NB4 (cell line): ENCODE measurements at regions not wholly inside any gene's neighbourhood (a gene's known extent, or its start where the extent isn't known, plus 50 kb on each side); places are given as distances from the start of the nearest gene placed in this dataset.

Source experiments
- DNase-seq: peaks from one replicate; pipeline ENCODE4 v3.0.0; 2010; ENCODE audit warnings: low read depth
- H3K4me3 ChIP-seq: one replicate; pipeline ENCODE4 v1.5.1; 2011; ENCODE audit warnings: mild to moderate bottlenecking, low read depth, low read length, moderate library complexity
- MAX ChIP-seq: IDR thresholded peaks from 2 replicates; pipeline ENCODE4 v1.6.1; 2011; ENCODE audit warnings: low read depth, low read length
- MYC ChIP-seq: IDR thresholded peaks from 2 replicates; pipeline ENCODE4 v1.6.1; 2011; ENCODE audit warnings: low read depth, low read length
- POLR2A ChIP-seq: IDR thresholded peaks from 2 replicates; pipeline ENCODE4 v1.6.1; 2011; ENCODE audit warnings: mild to moderate bottlenecking; ENCODE audit not compliant: insufficient read length; ENCODE audit errors: extremely low read depth
- TF ChIP-seq, protein P1 (sequence below): IDR thresholded peaks from one replicate; pipeline ENCODE4 v1.5.1; 2012; ENCODE audit warnings: low read depth, low read length

DNA sequence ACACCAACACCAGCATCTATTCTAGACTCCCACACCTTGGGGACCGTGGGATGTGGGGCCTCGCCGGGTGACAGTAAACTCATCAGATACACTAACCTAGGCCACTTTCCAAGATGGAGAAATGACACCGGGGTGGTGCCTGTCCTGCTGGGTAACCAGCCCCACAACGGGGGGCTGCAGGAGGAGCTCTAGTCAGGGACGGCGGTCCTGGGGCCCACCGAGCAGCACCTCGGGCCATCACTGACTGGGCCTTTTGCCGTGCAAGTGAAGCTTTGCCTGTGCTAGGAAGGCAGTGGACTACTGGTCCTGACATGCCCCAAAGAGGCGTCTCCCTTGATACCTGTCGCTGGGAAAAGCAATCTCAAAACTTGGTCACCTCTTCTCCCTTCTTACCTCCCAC is 260.3 kb upstream of the IRX1 start:
- DNase-seq: no peak
- H3K4me3 ChIP-seq: no peak overlapping the region
- TF ChIP-seq MYC (no peak), POLR2A (no peak), MAX (no peak)
- TF ChIP-seq, protein P1, sequence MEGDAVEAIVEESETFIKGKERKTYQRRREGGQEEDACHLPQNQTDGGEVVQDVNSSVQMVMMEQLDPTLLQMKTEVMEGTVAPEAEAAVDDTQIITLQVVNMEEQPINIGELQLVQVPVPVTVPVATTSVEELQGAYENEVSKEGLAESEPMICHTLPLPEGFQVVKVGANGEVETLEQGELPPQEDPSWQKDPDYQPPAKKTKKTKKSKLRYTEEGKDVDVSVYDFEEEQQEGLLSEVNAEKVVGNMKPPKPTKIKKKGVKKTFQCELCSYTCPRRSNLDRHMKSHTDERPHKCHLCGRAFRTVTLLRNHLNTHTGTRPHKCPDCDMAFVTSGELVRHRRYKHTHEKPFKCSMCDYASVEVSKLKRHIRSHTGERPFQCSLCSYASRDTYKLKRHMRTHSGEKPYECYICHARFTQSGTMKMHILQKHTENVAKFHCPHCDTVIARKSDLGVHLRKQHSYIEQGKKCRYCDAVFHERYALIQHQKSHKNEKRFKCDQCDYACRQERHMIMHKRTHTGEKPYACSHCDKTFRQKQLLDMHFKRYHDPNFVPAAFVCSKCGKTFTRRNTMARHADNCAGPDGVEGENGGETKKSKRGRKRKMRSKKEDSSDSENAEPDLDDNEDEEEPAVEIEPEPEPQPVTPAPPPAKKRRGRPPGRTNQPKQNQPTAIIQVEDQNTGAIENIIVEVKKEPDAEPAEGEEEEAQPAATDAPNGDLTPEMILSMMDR: no peak

DNA sequence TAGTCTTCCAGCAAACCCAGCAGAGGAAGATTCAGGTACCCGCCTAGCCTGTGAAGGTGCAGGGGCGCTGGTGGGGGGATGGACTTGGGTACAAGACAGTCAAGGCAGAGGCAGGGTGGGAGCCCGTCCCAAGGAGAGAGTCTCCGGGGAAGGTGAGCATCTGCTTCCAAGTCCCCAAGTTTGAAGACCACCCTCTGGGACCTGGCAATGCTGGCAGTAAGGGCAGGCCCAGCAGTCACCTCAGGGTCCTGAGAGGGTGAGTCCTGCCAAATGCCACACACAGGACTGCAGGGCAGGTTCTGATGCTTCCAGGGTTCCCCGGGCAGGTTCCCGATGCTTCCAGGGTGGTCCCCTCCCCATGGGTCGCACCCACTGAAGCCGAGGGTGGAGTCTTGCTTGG is 261.8 kb upstream of the IRX1 start:
- no peak overlapping the region for H3K4me3 ChIP-seq
- TF ChIP-seq POLR2A: no peak
- no peak for TF ChIP-seq MAX
- DNase-seq: no peak

DNA sequence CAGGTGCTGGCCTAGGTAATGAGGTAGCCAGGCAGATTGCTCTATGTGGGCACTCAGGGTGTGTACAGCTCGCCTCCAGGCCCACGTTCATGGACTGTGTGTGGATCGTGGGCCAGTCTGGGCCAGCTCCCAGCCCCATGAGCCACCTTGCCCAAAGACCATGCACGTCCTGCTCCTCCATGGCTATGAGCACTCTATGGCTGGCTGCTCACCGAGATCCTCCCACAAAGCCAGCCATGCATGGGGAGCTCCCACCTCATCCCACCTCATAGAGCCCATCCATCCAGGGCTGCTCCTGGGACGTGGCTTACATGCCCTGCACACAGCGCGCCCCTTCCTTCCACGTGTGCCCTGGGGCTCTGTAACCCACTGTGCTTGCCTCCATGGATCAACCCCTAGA is 262.5 kb upstream of the IRX1 start:
- DNase-seq: no peak
- H3K4me3 ChIP-seq: no peak overlapping the region
- TF ChIP-seq POLR2A (no peak), MYC (no peak), MAX (no peak)
- TF ChIP-seq, protein P1: no peak

DNA sequence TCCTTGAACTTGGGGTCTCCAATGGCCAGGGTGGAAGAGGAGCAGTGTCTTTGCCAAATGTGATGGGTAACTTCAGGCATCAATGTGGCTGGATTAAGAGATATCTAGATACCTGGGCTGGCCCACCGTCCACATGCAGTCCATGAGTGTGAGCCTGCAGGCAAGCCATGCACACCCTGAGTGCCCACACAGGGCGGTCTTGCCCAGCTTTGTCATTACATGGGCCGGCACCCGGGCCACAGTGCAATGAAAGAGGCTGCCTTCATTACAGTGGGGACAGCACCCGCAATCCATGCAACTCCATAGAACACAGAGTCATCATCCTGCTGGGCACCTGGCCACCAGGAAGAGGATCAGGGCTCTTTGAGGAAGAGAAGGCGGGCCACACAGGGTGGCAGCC is 263.8 kb upstream of the IRX1 start:
- no peak for TF ChIP-seq POLR2A
- TF ChIP-seq, protein P1: no peak
- TF ChIP-seq MYC: no peak
- no peak for TF ChIP-seq MAX
- H3K4me3 ChIP-seq: no peak overlapping the region
- no peak for DNase-seq

DNA sequence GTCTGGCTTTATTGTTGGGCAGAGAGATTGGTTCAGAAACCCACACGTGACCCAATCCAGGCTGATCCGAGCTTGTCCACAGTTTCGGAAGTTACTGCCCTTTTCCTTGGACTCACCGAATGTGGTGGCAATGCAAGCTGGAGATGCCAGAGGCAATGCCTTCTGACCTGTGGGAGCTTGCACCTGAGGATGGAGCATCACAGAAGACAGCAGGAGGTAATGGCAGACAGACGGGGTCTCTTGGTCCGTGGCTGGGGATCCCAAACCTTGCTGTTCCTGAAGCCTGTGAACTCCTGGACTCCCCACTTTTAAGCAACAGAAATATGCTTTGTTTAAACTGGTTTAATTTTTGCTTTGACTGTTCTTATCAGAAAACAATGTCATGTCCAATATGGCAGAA is 265.2 kb upstream of the IRX1 start:
- TF ChIP-seq MYC (no peak), POLR2A (no peak), MAX (no peak)
- TF ChIP-seq, protein P1: no peak
- H3K4me3 ChIP-seq: no peak overlapping the region
- DNase-seq: no peak

DNA sequence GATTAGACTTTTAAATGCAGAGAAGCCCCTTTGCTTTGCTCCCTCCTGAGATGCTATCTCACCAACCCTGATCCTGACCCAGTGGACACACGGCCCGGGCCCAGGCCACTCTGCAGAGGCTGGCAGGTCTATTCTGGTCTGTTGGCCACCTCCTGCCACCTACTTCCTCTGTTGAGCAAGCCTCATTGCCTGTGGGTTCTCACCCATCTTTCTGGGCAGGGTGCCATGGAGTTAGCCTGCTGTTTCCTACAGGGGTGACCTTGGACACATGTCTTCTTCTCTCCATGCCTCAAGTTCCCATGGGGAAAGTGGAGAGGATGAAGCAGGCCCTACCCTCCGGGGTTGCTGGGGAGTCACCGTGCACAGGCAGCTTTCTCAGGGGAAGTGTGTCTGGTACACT is 266.2 kb upstream of the IRX1 start:
- H3K4me3 ChIP-seq: no peak overlapping the region
- TF ChIP-seq MAX: peak; percentile 70
- TF ChIP-seq, protein P1: no peak
- peak; percentile 59 for TF ChIP-seq MYC
- TF ChIP-seq POLR2A: no peak
- peak; percentile 42 for DNase-seq
